ENCODE measurements at regions not wholly inside any gene's neighbourhood (a gene's known extent, or its start where the extent isn't known, plus 50 kb on each side); places are given as distances from the start of the nearest gene placed in this dataset.

GRCh38 chr7:116351966-116352365 is 141.6 kb downstream of the TES start:
- TF ChIP-seq CTCF (conservative IDR thresholded peaks at IDR 0.05; ENCODE audit: low read depth, low read length) (no peak), EZH2 (IDR thresholded peaks at IDR 0.05; ENCODE audit: low read length, unreplicated experiment) (no peak)
